ENCODE measurements at regions not wholly inside any gene's neighbourhood (a gene's known extent, or its start where the extent isn't known, plus 50 kb on each side); places are given as distances from the start of the nearest gene placed in this dataset.

- ATAC-seq = no peak
- H3K4me3 ChIP-seq (ENCODE audit: low read depth in 2 of 2, low read length in 2 of 2) = no peak overlapping the region
- in situ Hi-C loops (cut with HindIII; ENCODE audit: low pct_unique_long_range_greater_than_20kb, low sequenced_read_pairs) (no loop called here), intact Hi-C loops (cut with micrococcal nuclease; ENCODE audit: unreplicated experiment) (no loop called here)
- ChIA-PET POLR2A (no interaction called here), CTCF (no interaction called here)
- no peak overlapping the region for H3K27ac ChIP-seq (ENCODE audit: low read length)
- TF ChIP-seq TCF7L2 (IDR thresholded peaks at IDR 0.05; ENCODE audit: low read depth, low read length) (no peak), POLR2AphosphoS5 (IDR thresholded peaks at IDR 0.05; ENCODE audit: low read depth, low read length) (no peak), REST (IDR thresholded peaks at IDR 0.05; ENCODE audit: insufficient read depth in 1 of 2, low read depth in 2 of 2, low read length in 1 of 2) (no peak), SIN3A (IDR thresholded peaks at IDR 0.05; ENCODE audit: borderline replicate concordance, insufficient read depth, low read depth, low read length) (no peak), CTCF (IDR thresholded peaks at IDR 0.05) (no peak)
- no TSS peak for BruUV-seq (replicated peaks)
- no peaks in the 10 kb centered on the region for H3K27me3 ChIP-seq (ENCODE audit: control insufficient read depth, insufficient read depth, low read length)
- DNase-seq (ENCODE audit: low read depth, low spot score) = no peak
- no peaks in the 10 kb centered on the region for H3K9me3 ChIP-seq (ENCODE audit: control insufficient read depth, insufficient read depth, low read depth, low read length)
- H3K36me3 ChIP-seq (ENCODE audit: control insufficient read depth, insufficient read depth, low read length) = no peaks in the 10 kb centered on the region
- no peaks in the 10 kb centered on the region for H3K4me1 ChIP-seq (ENCODE audit: control insufficient read depth, insufficient read depth, low read length)
Observed at GRCh38 chr13:67619995-67620380, 389.9 kb upstream of the PCDH9 start.

- DNase-seq (ENCODE audit: low read depth, low spot score) (no peak), ATAC-seq (no peak)
- ChIA-PET POLR2A (no interaction called here), CTCF (no interaction called here)
- no peaks in the 10 kb centered on the region for H3K9me3 ChIP-seq (ENCODE audit: control insufficient read depth, insufficient read depth, low read depth, low read length)
- no TSS peak for BruUV-seq (replicated peaks)
- in situ Hi-C loops (cut with HindIII; ENCODE audit: low pct_unique_long_range_greater_than_20kb, low sequenced_read_pairs) (no loop called here), intact Hi-C loops (cut with micrococcal nuclease; ENCODE audit: unreplicated experiment) (no loop called here)
- H3K27ac ChIP-seq (ENCODE audit: low read length) = no peak overlapping the region
- H3K36me3 ChIP-seq (ENCODE audit: control insufficient read depth, insufficient read depth, low read length) = no peaks in the 10 kb centered on the region
- TF ChIP-seq POLR2AphosphoS5 (IDR thresholded peaks at IDR 0.05; ENCODE audit: low read depth, low read length) = no peak
- TF ChIP-seq CTCF (IDR thresholded peaks at IDR 0.05) = no peak
- TF ChIP-seq SIN3A (IDR thresholded peaks at IDR 0.05; ENCODE audit: borderline replicate concordance, insufficient read depth, low read depth, low read length) = no peak
- no peak for TF ChIP-seq REST (IDR thresholded peaks at IDR 0.05; ENCODE audit: insufficient read depth in 1 of 2, low read depth in 2 of 2, low read length in 1 of 2)
- no peak overlapping the region for H3K4me3 ChIP-seq (ENCODE audit: low read depth in 2 of 2, low read length in 2 of 2)
- no peaks in the 10 kb centered on the region for H3K27me3 ChIP-seq (ENCODE audit: control insufficient read depth, insufficient read depth, low read length)
- H3K4me1 ChIP-seq (ENCODE audit: control insufficient read depth, insufficient read depth, low read length) = no peaks in the 10 kb centered on the region
Observed at GRCh38 chr13:67619351-67619994, 389.3 kb upstream of the PCDH9 start.
